Caco-2 (cell line): ENCODE measurements at regions not wholly inside any gene's neighbourhood (a gene's known extent, or its start where the extent isn't known, plus 50 kb on each side); places are given as distances from the start of the nearest gene placed in this dataset.
"Not testable (repeated sequence)": the region's sequence is repeated elsewhere in the genome, so short reads cannot be mapped to it uniquely, and the experiment has no call there.

ENCODE experiments used
- BruUV-seq: library from RNA; stranded (reverse); fragments of 400-500 nt; replicated peaks from 2 replicates; lab custom pipeline; 2021; lab: Mats Ljungman, UMichigan
- CTCF ChIA-PET: fragments of 300-600 bp; sonication (Branson Sonifier 250); formaldehyde crosslinking; loops from one replicate; lab custom pipeline; 2022; ENCODE audit warnings: antibody characterized with exemption; lab: Charles Lee
- POLR2A ChIA-PET: fragments of 300-600 bp; sonication (Branson Sonifier 250); formaldehyde crosslinking; loops from one replicate; lab custom pipeline; 2022; ENCODE audit warnings: antibody characterized with exemption; lab: Charles Lee
- DNase-seq, 2 experiments: peaks; one replicate each; pipeline versions ENCODE4 v3.0.0 to v3.0.0-alpha.2; 2020 to 2022
- H3K27me3 ChIP-seq: replicated peaks from 2 replicates; pipeline ENCODE4 v1.6.0; 2011; ENCODE audit warnings: low read length; ENCODE audit not compliant: control insufficient read depth, insufficient read depth
- H3K36me3 ChIP-seq: 2 replicates; pipeline ENCODE4 v1.5.1; 2011; ENCODE audit warnings: low read length; ENCODE audit not compliant: control insufficient read depth, insufficient read depth
- H3K4me1 ChIP-seq: fragments of 250-450 bp; sonication (Bioruptor Pico); 2 replicates; pipeline ENCODE4 v1.5.1; 2020; ENCODE audit warnings: mild to moderate bottlenecking
- H3K4me3 ChIP-seq: 2 replicates; pipeline ENCODE4 v1.5.1; 2011; ENCODE audit warnings: low read depth, mild to moderate bottlenecking, control low read depth, low read length
- H3K9me3 ChIP-seq: fragments of 250-450 bp; sonication (Bioruptor Pico); 2 replicates; pipeline ENCODE4 v1.5.1; 2020; ENCODE audit warnings: mild to moderate bottlenecking, moderate library complexity
- H3K27ac Mint-ChIP-seq: one replicate; pipeline ENCODE4 v1.8.0; 2022; ENCODE audit warnings: mixed read lengths; ENCODE audit not compliant: unreplicated experiment
- H3K27me3 Mint-ChIP-seq: one replicate; pipeline ENCODE4 v1.8.0; 2022; ENCODE audit warnings: mixed read lengths; ENCODE audit not compliant: insufficient read depth, unreplicated experiment
- H3K36me3 Mint-ChIP-seq: one replicate; pipeline ENCODE4 v1.8.0; 2022; ENCODE audit warnings: mild to moderate bottlenecking, mixed read lengths; ENCODE audit not compliant: insufficient read depth, unreplicated experiment
- H3K4me1 Mint-ChIP-seq: one replicate; pipeline ENCODE4 v1.8.0; 2022; ENCODE audit warnings: low read depth, mixed read lengths; ENCODE audit not compliant: unreplicated experiment
- H3K4me3 Mint-ChIP-seq: one replicate; pipeline ENCODE4 v1.8.0; 2022; ENCODE audit warnings: mild to moderate bottlenecking, moderate library complexity, mixed read lengths; ENCODE audit not compliant: unreplicated experiment
- H3K9me3 Mint-ChIP-seq: one replicate; pipeline ENCODE4 v1.8.0; 2022; ENCODE audit warnings: mixed read lengths; ENCODE audit not compliant: unreplicated experiment
- intact Hi-C: fragments of 100-400 bp; cut with micrococcal nuclease; formaldehyde crosslinking; loops from one replicate; pipeline ENCODE4 v1.10.0; 2022; ENCODE audit not compliant: unreplicated experiment

GRCh38 chr17:21780293-21780888 lies 88.1 kb downstream of the KCNJ18 start:
- BruUV-seq, CTCF ChIA-PET: not testable (repeated sequence)

GRCh38 chr17:21780919-21781665 lies 88.8 kb downstream of the KCNJ18 start:
- H3K27me3 Mint-ChIP-seq, H3K27ac Mint-ChIP-seq, H3K9me3 Mint-ChIP-seq, H3K27me3 ChIP-seq, intact Hi-C loops, H3K9me3 ChIP-seq, H3K4me1 ChIP-seq, POLR2A ChIA-PET, BruUV-seq, H3K36me3 ChIP-seq, H3K36me3 Mint-ChIP-seq, H3K4me1 Mint-ChIP-seq, H3K4me3 ChIP-seq, H3K4me3 Mint-ChIP-seq, DNase-seq, CTCF ChIA-PET: not testable (repeated sequence)

More at GRCh38 chr17:21780293-21780888, 88.1 kb downstream of the KCNJ18 start:
- H3K9me3 Mint-ChIP-seq, H3K4me3 Mint-ChIP-seq, H3K36me3 ChIP-seq, H3K4me1 Mint-ChIP-seq, POLR2A ChIA-PET, H3K27me3 Mint-ChIP-seq, intact Hi-C loops, H3K4me1 ChIP-seq, H3K27ac Mint-ChIP-seq, H3K36me3 Mint-ChIP-seq, H3K4me3 ChIP-seq, H3K27me3 ChIP-seq, H3K9me3 ChIP-seq: not testable (repeated sequence)
- peak in 1 of 2 experiments; percentile 26 for DNase-seq

GRCh38 chr17:21781666-21782024 lies 89.3 kb downstream of the KCNJ18 start:
- H3K27ac Mint-ChIP-seq, H3K27me3 ChIP-seq, H3K9me3 ChIP-seq, intact Hi-C loops, H3K9me3 Mint-ChIP-seq, H3K4me1 ChIP-seq, BruUV-seq, H3K4me1 Mint-ChIP-seq, H3K36me3 ChIP-seq, H3K4me3 ChIP-seq, CTCF ChIA-PET, H3K36me3 Mint-ChIP-seq, H3K27me3 Mint-ChIP-seq, H3K4me3 Mint-ChIP-seq, POLR2A ChIA-PET: not testable (repeated sequence)
- peak in 1 of 2 experiments; percentile 22 for DNase-seq

- H3K4me1 Mint-ChIP-seq, CTCF ChIA-PET, H3K4me3 ChIP-seq: not testable (repeated sequence)
Observed at GRCh38 chr17:21782107-21782506, 89.8 kb downstream of the KCNJ18 start.

GRCh38 chr17:21782604-21783003 lies 90.3 kb downstream of the KCNJ18 start:
- not testable (repeated sequence) for H3K9me3 Mint-ChIP-seq

More at GRCh38 chr17:21782107-21782506, 89.8 kb downstream of the KCNJ18 start:
- H3K4me1 ChIP-seq, H3K36me3 Mint-ChIP-seq, DNase-seq, H3K27ac Mint-ChIP-seq, H3K9me3 ChIP-seq, BruUV-seq, H3K4me3 Mint-ChIP-seq, H3K27me3 Mint-ChIP-seq, H3K27me3 ChIP-seq, H3K9me3 Mint-ChIP-seq, H3K36me3 ChIP-seq, POLR2A ChIA-PET, intact Hi-C loops: not testable (repeated sequence)

GRCh38 chr17:21783017-21783416 lies 90.7 kb downstream of the KCNJ18 start:
- CTCF ChIA-PET, DNase-seq, H3K4me1 ChIP-seq, BruUV-seq, intact Hi-C loops, H3K4me3 Mint-ChIP-seq, H3K4me3 ChIP-seq, H3K4me1 Mint-ChIP-seq, H3K27me3 Mint-ChIP-seq, H3K27ac Mint-ChIP-seq, H3K9me3 ChIP-seq, H3K36me3 Mint-ChIP-seq, H3K9me3 Mint-ChIP-seq, H3K36me3 ChIP-seq, H3K27me3 ChIP-seq, POLR2A ChIA-PET: not testable (repeated sequence)

More at GRCh38 chr17:21782604-21783003, 90.3 kb downstream of the KCNJ18 start:
- BruUV-seq, CTCF ChIA-PET, H3K27me3 ChIP-seq, intact Hi-C loops, H3K36me3 Mint-ChIP-seq, POLR2A ChIA-PET, H3K4me1 ChIP-seq, H3K4me3 Mint-ChIP-seq, DNase-seq, H3K9me3 ChIP-seq, H3K27me3 Mint-ChIP-seq, H3K4me3 ChIP-seq, H3K36me3 ChIP-seq, H3K4me1 Mint-ChIP-seq, H3K27ac Mint-ChIP-seq: not testable (repeated sequence)

GRCh38 chr17:21814272-21814671 lies 121.9 kb downstream of the KCNJ18 start:
- H3K9me3 ChIP-seq, result peaks cover 14% of the 10 kb centered on the region
- H3K4me3 Mint-ChIP-seq, H3K36me3 ChIP-seq, DNase-seq, H3K27me3 ChIP-seq, H3K27me3 Mint-ChIP-seq, BruUV-seq, H3K27ac Mint-ChIP-seq, H3K4me1 ChIP-seq, H3K4me1 Mint-ChIP-seq, CTCF ChIA-PET, H3K4me3 ChIP-seq, POLR2A ChIA-PET, H3K36me3 Mint-ChIP-seq, intact Hi-C loops: not testable (repeated sequence)
- peaks cover 16% of the 10 kb centered on the region for H3K9me3 Mint-ChIP-seq
